Panc1 (cell line): ENCODE measurements at regions not wholly inside any gene's neighbourhood (a gene's known extent, or its start where the extent isn't known, plus 50 kb on each side); places are given as distances from the start of the nearest gene placed in this dataset.

Source experiments
- ATAC-seq: fragments of 200-7000 bp; cut with Tn5 transposase; 2 replicates; pipeline ENCODE4 v1.9.1; 2020; ENCODE audit warnings: mild to moderate bottlenecking, moderate library complexity
- BruUV-seq: library from RNA; stranded (reverse); fragments of 400-500 nt; replicated peaks from 2 replicates; lab custom pipeline; 2021; lab: Mats Ljungman, UMichigan
- CTCF ChIA-PET: fragments of 300-600 bp; sonication (Branson Sonifier 250); formaldehyde crosslinking; loops from one replicate; lab custom pipeline; 2022; ENCODE audit warnings: antibody characterized with exemption; lab: Charles Lee
- POLR2A ChIA-PET: fragments of 300-600 bp; sonication (Branson Sonifier 250); formaldehyde crosslinking; loops from one replicate; lab custom pipeline; 2022; ENCODE audit warnings: antibody characterized with exemption; lab: Charles Lee
- DNase-seq: peaks from one replicate; pipeline ENCODE4 v3.0.0-alpha.2; 2010; ENCODE audit warnings: low read depth, low spot score
- H3K27ac ChIP-seq: 2 replicates; pipeline ENCODE4 v1.5.1; 2011; ENCODE audit warnings: mild to moderate bottlenecking, low read length, inconsistent platforms
- H3K27me3 ChIP-seq: fragments of 200-500 bp; sonication (Bioruptor generic); 2 replicates; pipeline ENCODE4 v1.6.0; 2014; ENCODE audit warnings: low read length, inconsistent platforms; ENCODE audit not compliant: control insufficient read depth, insufficient read depth
- H3K36me3 ChIP-seq: fragments of 200-500 bp; sonication (Bioruptor generic); 2 replicates; pipeline ENCODE4 v1.5.1; 2014; ENCODE audit warnings: inconsistent platforms, mild to moderate bottlenecking, low read length, moderate library complexity; ENCODE audit not compliant: control insufficient read depth, insufficient read depth
- H3K4me1 ChIP-seq: 2 replicates; pipeline ENCODE4 v1.5.1; 2011; ENCODE audit warnings: inconsistent platforms, mild to moderate bottlenecking, low read length, moderate library complexity; ENCODE audit not compliant: control insufficient read depth, insufficient read depth
- H3K4me3 ChIP-seq, 2 experiments: 2 replicates each; pipeline ENCODE4 v1.5.1; 2011 to 2012; ENCODE audit warnings: low read depth in 2 of 2, low read length in 2 of 2, mild to moderate bottlenecking in 2 of 2, inconsistent platforms in 1 of 2, moderate library complexity in 1 of 2
- H3K9me3 ChIP-seq: fragments of 200-500 bp; sonication (Bioruptor generic); 2 replicates; pipeline ENCODE4 v1.5.1; 2014; ENCODE audit warnings: low read depth, mild to moderate bottlenecking, inconsistent platforms, low read length, moderate library complexity; ENCODE audit not compliant: control insufficient read depth, insufficient read depth
- POLR2AphosphoS5 ChIP-seq: IDR thresholded peaks from 2 replicates; pipeline ENCODE4 v1.6.1; 2012; ENCODE audit warnings: mild to moderate bottlenecking, low read depth, low read length, moderate library complexity
- REST ChIP-seq, 2 experiments: IDR thresholded peaks; 2 replicates each; pipeline ENCODE4 v1.6.1; 2011 to 2012; ENCODE audit warnings: low read depth in 2 of 2, control low read depth in 1 of 2, low read length in 1 of 2, mild to moderate bottlenecking in 1 of 2, moderate library complexity in 1 of 2; ENCODE audit not compliant: insufficient read depth in 1 of 2
- SIN3A ChIP-seq: IDR thresholded peaks from 2 replicates; pipeline ENCODE4 v1.6.1; 2012; ENCODE audit warnings: low read depth, mild to moderate bottlenecking, low read length, moderate library complexity, borderline replicate concordance; ENCODE audit not compliant: insufficient read depth
- TCF7L2 ChIP-seq: IDR thresholded peaks from 2 replicates; pipeline ENCODE4 v1.6.1; 2011; ENCODE audit warnings: mild to moderate bottlenecking, low read depth, low read length, inconsistent platforms
- in situ Hi-C: cut with HindIII; loops from 2 replicates; pipeline ENCODE4 v1.10.0; 2016; ENCODE audit warnings: low sequenced_read_pairs, low pct_unique_long_range_greater_than_20kb
- intact Hi-C: fragments of 100-400 bp; cut with micrococcal nuclease; formaldehyde crosslinking; loops from one replicate; pipeline ENCODE4 v1.10.0; 2022; ENCODE audit not compliant: unreplicated experiment
- TF ChIP-seq, protein P1 (sequence below): fragments of 450-650 bp; IDR thresholded peaks from 2 replicates; pipeline ENCODE4 v1.5.1; 2017; ENCODE audit warnings: mild to moderate bottlenecking

DNA sequence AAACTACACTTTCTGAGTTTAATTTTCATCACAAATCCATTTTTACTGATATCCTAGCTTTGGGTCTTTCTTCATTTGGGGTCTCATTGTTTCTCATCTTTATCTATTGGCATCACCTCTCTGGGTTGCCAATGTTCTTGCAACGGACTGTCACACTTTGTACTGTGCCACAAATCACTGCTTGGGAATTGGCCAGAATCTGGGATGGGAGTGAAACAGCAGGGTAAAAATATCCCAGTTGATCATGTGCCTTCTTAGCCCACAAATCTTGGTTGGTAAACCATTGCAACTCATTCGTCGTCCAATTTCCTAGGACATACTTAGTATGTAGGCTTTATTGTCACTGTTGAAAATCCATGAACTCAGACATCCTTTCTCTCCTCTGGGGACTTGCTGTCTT is 698.5 kb downstream of the OTOL1 start:
- in situ Hi-C loops, result no loop called here
- Histone ChIP-seq H3K27ac (no peak overlapping the region), H3K36me3 (no peaks in the 10 kb centered on the region), H3K4me3 (no peak overlapping the region), H3K27me3 (no peaks in the 10 kb centered on the region), H3K4me1 (no peaks in the 10 kb centered on the region), H3K9me3 (no peaks in the 10 kb centered on the region)
- POLR2A ChIA-PET, result no interaction called here
- intact Hi-C loops, result no loop called here
- DNase-seq (no peak), ATAC-seq (no peak)
- BruUV-seq, result no TSS peak
- TF ChIP-seq, protein P1, sequence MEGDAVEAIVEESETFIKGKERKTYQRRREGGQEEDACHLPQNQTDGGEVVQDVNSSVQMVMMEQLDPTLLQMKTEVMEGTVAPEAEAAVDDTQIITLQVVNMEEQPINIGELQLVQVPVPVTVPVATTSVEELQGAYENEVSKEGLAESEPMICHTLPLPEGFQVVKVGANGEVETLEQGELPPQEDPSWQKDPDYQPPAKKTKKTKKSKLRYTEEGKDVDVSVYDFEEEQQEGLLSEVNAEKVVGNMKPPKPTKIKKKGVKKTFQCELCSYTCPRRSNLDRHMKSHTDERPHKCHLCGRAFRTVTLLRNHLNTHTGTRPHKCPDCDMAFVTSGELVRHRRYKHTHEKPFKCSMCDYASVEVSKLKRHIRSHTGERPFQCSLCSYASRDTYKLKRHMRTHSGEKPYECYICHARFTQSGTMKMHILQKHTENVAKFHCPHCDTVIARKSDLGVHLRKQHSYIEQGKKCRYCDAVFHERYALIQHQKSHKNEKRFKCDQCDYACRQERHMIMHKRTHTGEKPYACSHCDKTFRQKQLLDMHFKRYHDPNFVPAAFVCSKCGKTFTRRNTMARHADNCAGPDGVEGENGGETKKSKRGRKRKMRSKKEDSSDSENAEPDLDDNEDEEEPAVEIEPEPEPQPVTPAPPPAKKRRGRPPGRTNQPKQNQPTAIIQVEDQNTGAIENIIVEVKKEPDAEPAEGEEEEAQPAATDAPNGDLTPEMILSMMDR, result no peak
- TF ChIP-seq SIN3A, result no peak
- CTCF ChIA-PET, result no interaction called here

GRCh38 chr3:162196964-162197363 is 700.4 kb downstream of the OTOL1 start:
- POLR2A ChIA-PET, result no interaction called here
- Histone ChIP-seq H3K27ac (no peak overlapping the region), H3K36me3 (no peaks in the 10 kb centered on the region), H3K27me3 (no peaks in the 10 kb centered on the region), H3K9me3 (no peaks in the 10 kb centered on the region), H3K4me3 (no peak overlapping the region), H3K4me1 (no peaks in the 10 kb centered on the region)
- intact Hi-C loops (no loop called here), in situ Hi-C loops (no loop called here)
- ATAC-seq, result no peak
- no TSS peak for BruUV-seq
- CTCF ChIA-PET, result no interaction called here
- DNase-seq, result no peak
- TF ChIP-seq REST (IDR thresholded peaks at IDR 0.05; ENCODE audit: insufficient read depth in 1 of 2, low read depth in 2 of 2, low read length in 1 of 2), result no peak
- TF ChIP-seq, protein P1, result no peak
- TF ChIP-seq POLR2AphosphoS5, result no peak
- TF ChIP-seq TCF7L2, result no peak
- TF ChIP-seq SIN3A, result no peak

DNA sequence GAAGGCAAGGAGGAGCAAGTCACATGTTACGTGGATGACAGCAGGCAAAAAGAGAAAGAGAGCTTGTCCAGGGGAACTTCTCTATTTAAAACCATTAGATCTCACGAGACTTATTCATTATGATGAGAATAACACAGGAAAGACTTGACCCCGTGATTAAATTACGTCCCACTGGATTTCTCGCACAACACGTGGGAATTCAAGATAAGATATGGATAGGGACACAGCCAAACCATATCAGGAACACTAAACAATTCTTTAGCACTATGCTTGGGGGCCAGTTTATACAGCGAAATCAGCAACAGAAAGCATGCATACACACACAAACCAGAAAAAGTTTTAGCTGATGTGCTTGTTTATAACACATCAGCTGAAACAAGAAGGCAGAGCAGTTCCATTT is 704.2 kb downstream of the OTOL1 start:
- no peaks in the 10 kb centered on the region for H3K36me3 ChIP-seq
- POLR2A ChIA-PET, result no interaction called here
- in situ Hi-C loops, result no loop called here
- H3K9me3 ChIP-seq, result no peaks in the 10 kb centered on the region
- H3K4me3 ChIP-seq, result no peak overlapping the region
- CTCF ChIA-PET, result no interaction called here
- H3K27ac ChIP-seq, result no peak overlapping the region
- H3K4me1 ChIP-seq, result no peaks in the 10 kb centered on the region
- no TSS peak for BruUV-seq
- intact Hi-C loops, result loop anchor here (5.0 kb wide), 1 partner anchor 881 kb away; no protein-coding TSS in a partner anchor
- TF ChIP-seq SIN3A (no peak), POLR2AphosphoS5 (no peak), REST (IDR thresholded peaks at IDR 0.05; ENCODE audit: insufficient read depth in 1 of 2, low read depth in 2 of 2, low read length in 1 of 2) (no peak), TCF7L2 (no peak)
- TF ChIP-seq, protein P1, result no peak
- DNase-seq (no peak), ATAC-seq (no peak)
- no peaks in the 10 kb centered on the region for H3K27me3 ChIP-seq
